ENCODE measurements at regions not wholly inside any gene's neighbourhood (a gene's known extent, or its start where the extent isn't known, plus 50 kb on each side); places are given as distances from the start of the nearest gene placed in this dataset.
"Not testable (repeated sequence)": the region's sequence is repeated elsewhere in the genome, so short reads cannot be mapped to it uniquely, and the experiment has no call there.

DNA sequence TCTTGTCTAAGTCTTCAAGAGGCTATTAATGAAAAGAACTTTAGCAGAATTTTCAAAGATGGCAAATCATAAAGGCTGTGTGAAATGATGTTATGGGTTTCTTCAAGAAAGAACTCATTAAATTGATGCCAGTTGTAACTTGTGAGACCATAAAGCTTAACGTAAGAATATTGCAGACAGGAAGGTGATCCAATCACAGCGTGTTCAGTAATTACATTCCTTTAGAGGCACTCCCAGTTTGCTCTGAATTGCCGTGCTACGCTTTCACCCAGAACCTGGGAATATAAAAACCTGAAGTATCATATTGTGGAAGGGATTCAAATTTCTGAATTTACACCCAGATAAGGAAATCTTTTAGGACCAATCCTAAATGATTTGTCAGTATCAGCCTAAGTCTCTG, 64.1 kb upstream of the ITGB1 start:
- Histone ChIP-seq H3K36me3 (no peaks in the 10 kb centered on the region), H3K4me3 (no peak overlapping the region), H3K27ac (no peak overlapping the region), H3K27me3 (no peaks in the 10 kb centered on the region), H3K9me3 (no peaks in the 10 kb centered on the region), H3K4me1 (no peaks in the 10 kb centered on the region)
- 63 to 71% methylated on average over 4 of the region's 4 CpGs for WGBS, 2 donors
- DNase-seq (ENCODE audit: low spot score in 2 of 2), result no peak
- no peak for TF ChIP-seq EP300 (IDR thresholded peaks at IDR 0.05)
- TF ChIP-seq, protein P1, sequence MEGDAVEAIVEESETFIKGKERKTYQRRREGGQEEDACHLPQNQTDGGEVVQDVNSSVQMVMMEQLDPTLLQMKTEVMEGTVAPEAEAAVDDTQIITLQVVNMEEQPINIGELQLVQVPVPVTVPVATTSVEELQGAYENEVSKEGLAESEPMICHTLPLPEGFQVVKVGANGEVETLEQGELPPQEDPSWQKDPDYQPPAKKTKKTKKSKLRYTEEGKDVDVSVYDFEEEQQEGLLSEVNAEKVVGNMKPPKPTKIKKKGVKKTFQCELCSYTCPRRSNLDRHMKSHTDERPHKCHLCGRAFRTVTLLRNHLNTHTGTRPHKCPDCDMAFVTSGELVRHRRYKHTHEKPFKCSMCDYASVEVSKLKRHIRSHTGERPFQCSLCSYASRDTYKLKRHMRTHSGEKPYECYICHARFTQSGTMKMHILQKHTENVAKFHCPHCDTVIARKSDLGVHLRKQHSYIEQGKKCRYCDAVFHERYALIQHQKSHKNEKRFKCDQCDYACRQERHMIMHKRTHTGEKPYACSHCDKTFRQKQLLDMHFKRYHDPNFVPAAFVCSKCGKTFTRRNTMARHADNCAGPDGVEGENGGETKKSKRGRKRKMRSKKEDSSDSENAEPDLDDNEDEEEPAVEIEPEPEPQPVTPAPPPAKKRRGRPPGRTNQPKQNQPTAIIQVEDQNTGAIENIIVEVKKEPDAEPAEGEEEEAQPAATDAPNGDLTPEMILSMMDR (IDR thresholded peaks at IDR 0.05), result no peak
- TF ChIP-seq POLR2A (IDR thresholded peaks at IDR 0.05), result no peak

DNA sequence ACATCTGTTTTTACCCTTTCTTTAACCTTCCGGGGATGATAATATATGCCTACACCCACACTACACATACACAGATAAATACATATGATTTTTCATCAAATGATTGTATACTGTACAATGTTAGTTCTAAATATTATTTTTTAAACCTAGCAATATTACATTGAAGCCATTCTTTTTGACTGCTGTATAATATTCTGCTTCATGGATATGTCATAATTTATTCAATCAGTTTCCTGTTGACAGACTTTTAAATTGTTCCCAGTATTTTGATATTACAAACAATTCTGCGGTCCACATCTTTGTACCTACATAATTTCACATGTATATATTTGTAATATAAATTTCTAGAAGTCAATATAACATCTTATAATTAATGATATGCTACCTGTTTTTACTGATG, 59.0 kb upstream of the ITGB1 start:
- no peak overlapping the region for H3K27ac ChIP-seq
- H3K36me3 ChIP-seq, result no peaks in the 10 kb centered on the region
- DNase-seq (ENCODE audit: low spot score in 2 of 2), result no peak
- no peaks in the 10 kb centered on the region for H3K27me3 ChIP-seq
- whole genome bisulfite sequencing, 2 donors, result 94 to 100% methylated on average over 2 of the region's 2 CpGs
- H3K9me3 ChIP-seq, result no peaks in the 10 kb centered on the region
- no peak overlapping the region for H3K4me3 ChIP-seq
- TF ChIP-seq POLR2A (IDR thresholded peaks at IDR 0.05) (no peak), EP300 (IDR thresholded peaks at IDR 0.05) (no peak)
- TF ChIP-seq, protein P1 (IDR thresholded peaks at IDR 0.05), result no peak
- H3K4me1 ChIP-seq, result no peaks in the 10 kb centered on the region

DNA sequence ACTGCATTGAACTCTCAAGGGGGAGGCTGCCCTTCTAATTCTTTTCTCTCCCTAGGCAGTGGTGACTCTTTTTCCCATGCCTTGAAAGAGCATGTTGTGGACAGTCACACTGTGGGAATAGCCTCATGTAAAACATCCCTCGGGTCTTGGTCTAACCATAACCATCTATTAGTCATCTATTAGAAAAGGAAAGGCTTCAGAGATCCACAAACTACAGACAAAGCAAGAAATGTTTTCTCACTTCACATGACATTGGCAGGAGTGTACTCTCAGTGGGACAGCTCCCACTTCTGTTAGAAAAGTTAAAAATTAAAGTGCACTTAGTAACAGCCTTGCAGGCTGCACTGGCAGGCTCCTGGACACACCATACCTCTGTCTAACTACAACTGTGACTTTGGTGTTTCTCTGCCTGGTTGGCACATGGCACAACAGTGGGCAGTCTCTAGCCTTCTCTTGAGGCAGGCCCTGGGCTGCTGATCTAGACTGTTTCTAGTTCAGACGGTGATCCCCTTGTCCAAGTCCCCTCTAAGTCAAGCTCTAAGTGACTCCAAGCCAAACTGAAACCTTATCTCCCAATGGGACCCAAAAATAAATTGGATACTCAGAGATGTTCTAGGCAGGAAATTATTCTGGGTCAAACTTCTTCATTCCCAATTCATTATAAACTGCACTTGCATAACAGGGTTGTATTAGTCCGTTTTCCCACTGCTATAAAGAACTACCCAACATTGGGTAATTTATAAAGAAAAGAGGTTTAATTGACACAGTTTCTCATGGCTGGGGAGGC, 57.9 kb upstream of the ITGB1 start:
- WGBS, 2 donors, result 59 to 62% methylated on average over 3 of the region's 3 CpGs
- no peak for DNase-seq (ENCODE audit: low spot score in 2 of 2)
- H3K27ac ChIP-seq, result peak overlapping the region in 1 of 4 donors; percentile 80

DNA sequence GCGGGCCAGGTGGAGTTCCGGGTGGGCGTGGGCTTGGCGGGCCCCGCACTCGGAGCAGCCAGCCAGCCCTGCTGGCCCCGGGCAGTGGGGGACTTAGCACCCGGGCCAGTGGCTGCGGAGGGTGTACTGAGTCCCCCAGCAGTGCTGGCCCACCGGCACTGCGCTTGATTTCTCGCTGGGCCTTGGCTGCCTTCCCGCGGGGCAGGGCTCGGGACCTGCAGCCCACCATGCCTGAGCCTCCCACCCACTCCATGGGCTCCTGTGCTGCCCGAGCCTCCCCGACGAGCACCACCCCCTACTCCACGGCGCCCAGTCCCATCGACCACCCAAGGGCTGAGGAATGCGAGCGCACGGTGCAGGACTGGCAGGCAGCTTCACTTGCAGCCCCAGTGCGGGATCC, 55.3 kb upstream of the ITGB1 start:
- DNase-seq (ENCODE audit: low spot score in 2 of 2); H3K27ac ChIP-seq; H3K9me3 ChIP-seq; H3K4me1 ChIP-seq; H3K27me3 ChIP-seq; H3K36me3 ChIP-seq; H3K4me3 ChIP-seq: not testable (repeated sequence)
- 97% methylated on average over 13 to 22 of the region's 25 CpGs for WGBS, 2 donors

More for the DNA sequence above, 57.9 kb upstream of the ITGB1 start:
- Histone ChIP-seq H3K27me3 (no peaks in the 10 kb centered on the region), H3K4me1 (no peaks in the 10 kb centered on the region), H3K9me3 (no peaks in the 10 kb centered on the region), H3K4me3 (no peak overlapping the region), H3K36me3 (no peaks in the 10 kb centered on the region)
- TF ChIP-seq, protein P1 (IDR thresholded peaks at IDR 0.05), result no peak
- no peak for TF ChIP-seq EP300 (IDR thresholded peaks at IDR 0.05)
- no peak for TF ChIP-seq POLR2A (IDR thresholded peaks at IDR 0.05)

DNA sequence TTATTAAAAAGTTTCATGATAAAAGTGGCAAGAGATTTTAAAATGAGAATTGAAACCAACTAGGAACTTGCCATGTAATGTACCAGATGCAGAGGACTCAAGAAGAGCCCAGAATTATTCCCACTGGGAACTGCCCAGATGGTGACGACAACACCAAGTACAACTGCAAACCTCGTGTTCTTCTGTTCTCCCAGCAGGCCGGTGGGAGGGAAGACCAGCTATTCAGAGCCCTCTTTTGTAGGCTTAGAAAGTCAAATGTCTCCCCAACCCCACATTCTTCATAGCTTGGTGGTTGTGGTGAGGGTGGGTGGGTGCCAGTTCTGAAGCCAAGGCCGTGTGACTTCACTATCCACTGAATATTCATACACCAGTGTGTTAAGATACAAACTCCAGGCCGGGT, 54.3 kb upstream of the ITGB1 start:
- no peaks in the 10 kb centered on the region for H3K36me3 ChIP-seq

More for the DNA sequence above, 54.3 kb upstream of the ITGB1 start:
- WGBS, 2 donors, result 61 to 62% methylated on average over 5 of the region's 5 CpGs
- H3K4me3 ChIP-seq, result no peak overlapping the region
- H3K4me1 ChIP-seq, result peaks cover 0 to 5% (median 0%) of the 10 kb centered on the region in 4 donors
- H3K27me3 ChIP-seq, result no peaks in the 10 kb centered on the region
- H3K9me3 ChIP-seq, result no peaks in the 10 kb centered on the region
- H3K27ac ChIP-seq, result no peak overlapping the region
- TF ChIP-seq POLR2A (IDR thresholded peaks at IDR 0.05) (no peak), EP300 (IDR thresholded peaks at IDR 0.05) (no peak)
- TF ChIP-seq, protein P1 (IDR thresholded peaks at IDR 0.05), result no peak
- no peak for DNase-seq (ENCODE audit: low spot score in 2 of 2)
